WTC11 (cell line): ENCODE measurements at regions not wholly inside any gene's neighbourhood (a gene's known extent, or its start where the extent isn't known, plus 50 kb on each side); places are given as distances from the start of the nearest gene placed in this dataset.

Source experiments
- ATAC-seq: fragments of 200-7000 bp; cut with Tn5 transposase; 2 replicates; pipeline ENCODE4 v1.10.0; 2021; ENCODE audit warnings: mild to moderate bottlenecking, moderate library complexity
- CTCF ChIA-PET: fragments of 300-600 bp; sonication (Branson Sonifier 250); formaldehyde crosslinking; loops from one replicate; lab custom pipeline; 2021; ENCODE audit warnings: antibody characterized with exemption; lab: Charles Lee
- POLR2A ChIA-PET: fragments of 350-600 bp; sonication (Branson Sonifier 250); formaldehyde crosslinking; loops from one replicate; lab custom pipeline; 2021; ENCODE audit warnings: antibody characterized with exemption; lab: Charles Lee
- DNase-seq: peaks from one replicate; pipeline ENCODE4 v3.0.0; 2021; ENCODE audit warnings: low spot score
- H3K27ac Mint-ChIP-seq: 2 replicates; pipeline ENCODE4 v1.8.0; 2021; ENCODE audit warnings: mixed read lengths
- H3K27me3 Mint-ChIP-seq: 2 replicates; pipeline ENCODE4 v1.8.0; 2021; ENCODE audit warnings: low read depth, mild to moderate bottlenecking, moderate library complexity, mixed read lengths
- H3K36me3 Mint-ChIP-seq: 2 replicates; pipeline ENCODE4 v1.8.0; 2021; ENCODE audit warnings: mixed read lengths
- H3K4me1 Mint-ChIP-seq: 2 replicates; pipeline ENCODE4 v1.8.0; 2022; ENCODE audit warnings: mixed read lengths
- H3K4me3 Mint-ChIP-seq: 2 replicates; pipeline ENCODE4 v1.8.0; 2021; ENCODE audit warnings: mild to moderate bottlenecking, moderate library complexity, mixed read lengths
- H3K9me3 Mint-ChIP-seq: 2 replicates; pipeline ENCODE4 v1.8.0; 2021; ENCODE audit warnings: mixed read lengths
- E2F1 ChIP-seq: sonication (generic); formaldehyde crosslinking; IDR thresholded peaks from 2 replicates; pipeline ENCODE4 v1.8.0; 2022; ENCODE audit warnings: mild to moderate bottlenecking, missing genetic modification reagents
- EMX1 ChIP-seq: fragments of 250-450 bp; sonication (Bioruptor Pico); IDR thresholded peaks from 2 replicates; pipeline ENCODE4 v1.8.0; 2021; ENCODE audit warnings: mild to moderate bottlenecking
- FOXK1 ChIP-seq: sonication (generic); formaldehyde crosslinking; IDR thresholded peaks from 2 replicates; pipeline ENCODE4 v1.8.0; 2022; ENCODE audit warnings: mild to moderate bottlenecking, moderate library complexity, missing genetic modification reagents
- HMGA2 ChIP-seq: fragments of 250-450 bp; sonication (Bioruptor Pico); IDR thresholded peaks from 2 replicates; pipeline ENCODE4 v1.4.0; 2021; ENCODE audit warnings: mild to moderate bottlenecking, moderate library complexity
- RELA ChIP-seq: sonication (generic); formaldehyde crosslinking; IDR thresholded peaks from 2 replicates; pipeline ENCODE4 v1.8.1; 2022; ENCODE audit warnings: missing genetic modification reagents, mild to moderate bottlenecking, borderline replicate concordance
- TEAD4 ChIP-seq: sonication (generic); formaldehyde crosslinking; IDR thresholded peaks from 2 replicates; pipeline ENCODE4 v1.8.0; 2022; ENCODE audit warnings: mild to moderate bottlenecking, missing genetic modification reagents
- ZNF396 ChIP-seq: fragments of 250-450 bp; sonication (Bioruptor Pico); IDR thresholded peaks from 2 replicates; pipeline ENCODE4 v1.8.0; 2021; ENCODE audit warnings: mild to moderate bottlenecking, moderate library complexity, borderline replicate concordance
- ZNF423 ChIP-seq: fragments of 250-450 bp; sonication (Bioruptor Pico); IDR thresholded peaks from 2 replicates; pipeline ENCODE4 v2.1.2; 2022; ENCODE audit warnings: mild to moderate bottlenecking, moderate library complexity
- TF ChIP-seq, protein P1 (sequence below): fragments of 200-600 bp; IDR thresholded peaks from 2 replicates; pipeline ENCODE4 v1.8.0; 2022; ENCODE audit warnings: antibody characterized with exemption
- TF ChIP-seq, protein P2 (sequence below): fragments of 250-450 bp; sonication (Bioruptor Pico); IDR thresholded peaks from 2 replicates; pipeline ENCODE4 v1.8.0; 2021; ENCODE audit warnings: mild to moderate bottlenecking
- TF ChIP-seq, protein P3 (sequence below): sonication (generic); formaldehyde crosslinking; IDR thresholded peaks from 2 replicates; pipeline ENCODE4 v1.8.1; 2023; ENCODE audit warnings: mild to moderate bottlenecking, missing genetic modification reagents, moderate library complexity
- TF ChIP-seq, protein P4 (sequence below): sonication (generic); formaldehyde crosslinking; IDR thresholded peaks from 2 replicates; pipeline ENCODE4 v1.8.1; 2023; ENCODE audit warnings: mild to moderate bottlenecking, missing genetic modification reagents
- TF ChIP-seq, protein P5 (sequence below): sonication (generic); formaldehyde crosslinking; IDR thresholded peaks from 2 replicates; pipeline ENCODE4 v1.8.0; 2023; ENCODE audit warnings: mild to moderate bottlenecking, missing genetic modification reagents

- ATAC-seq, result no peak
Observed at GRCh38 chr7:28309704-28310459, 102.4 kb upstream of the CREB5 start.

More at GRCh38 chr7:28309704-28310459, 102.4 kb upstream of the CREB5 start:
- TF ChIP-seq, protein P1, sequence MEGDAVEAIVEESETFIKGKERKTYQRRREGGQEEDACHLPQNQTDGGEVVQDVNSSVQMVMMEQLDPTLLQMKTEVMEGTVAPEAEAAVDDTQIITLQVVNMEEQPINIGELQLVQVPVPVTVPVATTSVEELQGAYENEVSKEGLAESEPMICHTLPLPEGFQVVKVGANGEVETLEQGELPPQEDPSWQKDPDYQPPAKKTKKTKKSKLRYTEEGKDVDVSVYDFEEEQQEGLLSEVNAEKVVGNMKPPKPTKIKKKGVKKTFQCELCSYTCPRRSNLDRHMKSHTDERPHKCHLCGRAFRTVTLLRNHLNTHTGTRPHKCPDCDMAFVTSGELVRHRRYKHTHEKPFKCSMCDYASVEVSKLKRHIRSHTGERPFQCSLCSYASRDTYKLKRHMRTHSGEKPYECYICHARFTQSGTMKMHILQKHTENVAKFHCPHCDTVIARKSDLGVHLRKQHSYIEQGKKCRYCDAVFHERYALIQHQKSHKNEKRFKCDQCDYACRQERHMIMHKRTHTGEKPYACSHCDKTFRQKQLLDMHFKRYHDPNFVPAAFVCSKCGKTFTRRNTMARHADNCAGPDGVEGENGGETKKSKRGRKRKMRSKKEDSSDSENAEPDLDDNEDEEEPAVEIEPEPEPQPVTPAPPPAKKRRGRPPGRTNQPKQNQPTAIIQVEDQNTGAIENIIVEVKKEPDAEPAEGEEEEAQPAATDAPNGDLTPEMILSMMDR, result no peak
- TF ChIP-seq ZNF423, result no peak
- TF ChIP-seq, protein P2, sequence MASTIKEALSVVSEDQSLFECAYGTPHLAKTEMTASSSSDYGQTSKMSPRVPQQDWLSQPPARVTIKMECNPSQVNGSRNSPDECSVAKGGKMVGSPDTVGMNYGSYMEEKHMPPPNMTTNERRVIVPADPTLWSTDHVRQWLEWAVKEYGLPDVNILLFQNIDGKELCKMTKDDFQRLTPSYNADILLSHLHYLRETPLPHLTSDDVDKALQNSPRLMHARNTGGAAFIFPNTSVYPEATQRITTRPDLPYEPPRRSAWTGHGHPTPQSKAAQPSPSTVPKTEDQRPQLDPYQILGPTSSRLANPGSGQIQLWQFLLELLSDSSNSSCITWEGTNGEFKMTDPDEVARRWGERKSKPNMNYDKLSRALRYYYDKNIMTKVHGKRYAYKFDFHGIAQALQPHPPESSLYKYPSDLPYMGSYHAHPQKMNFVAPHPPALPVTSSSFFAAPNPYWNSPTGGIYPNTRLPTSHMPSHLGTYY, result no peak
- TF ChIP-seq, protein P3, sequence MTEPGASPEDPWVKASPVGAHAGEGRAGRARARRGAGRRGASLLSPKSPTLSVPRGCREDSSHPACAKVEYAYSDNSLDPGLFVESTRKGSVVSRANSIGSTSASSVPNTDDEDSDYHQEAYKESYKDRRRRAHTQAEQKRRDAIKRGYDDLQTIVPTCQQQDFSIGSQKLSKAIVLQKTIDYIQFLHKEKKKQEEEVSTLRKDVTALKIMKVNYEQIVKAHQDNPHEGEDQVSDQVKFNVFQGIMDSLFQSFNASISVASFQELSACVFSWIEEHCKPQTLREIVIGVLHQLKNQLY (CRISPR knock-in tag), result no peak
- TF ChIP-seq, protein P4, sequence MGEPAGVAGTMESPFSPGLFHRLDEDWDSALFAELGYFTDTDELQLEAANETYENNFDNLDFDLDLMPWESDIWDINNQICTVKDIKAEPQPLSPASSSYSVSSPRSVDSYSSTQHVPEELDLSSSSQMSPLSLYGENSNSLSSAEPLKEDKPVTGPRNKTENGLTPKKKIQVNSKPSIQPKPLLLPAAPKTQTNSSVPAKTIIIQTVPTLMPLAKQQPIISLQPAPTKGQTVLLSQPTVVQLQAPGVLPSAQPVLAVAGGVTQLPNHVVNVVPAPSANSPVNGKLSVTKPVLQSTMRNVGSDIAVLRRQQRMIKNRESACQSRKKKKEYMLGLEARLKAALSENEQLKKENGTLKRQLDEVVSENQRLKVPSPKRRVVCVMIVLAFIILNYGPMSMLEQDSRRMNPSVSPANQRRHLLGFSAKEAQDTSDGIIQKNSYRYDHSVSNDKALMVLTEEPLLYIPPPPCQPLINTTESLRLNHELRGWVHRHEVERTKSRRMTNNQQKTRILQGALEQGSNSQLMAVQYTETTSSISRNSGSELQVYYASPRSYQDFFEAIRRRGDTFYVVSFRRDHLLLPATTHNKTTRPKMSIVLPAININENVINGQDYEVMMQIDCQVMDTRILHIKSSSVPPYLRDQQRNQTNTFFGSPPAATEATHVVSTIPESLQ, result no peak
- TF ChIP-seq EMX1 (CRISPR knock-in tag), result no peak
- TF ChIP-seq, protein P5, sequence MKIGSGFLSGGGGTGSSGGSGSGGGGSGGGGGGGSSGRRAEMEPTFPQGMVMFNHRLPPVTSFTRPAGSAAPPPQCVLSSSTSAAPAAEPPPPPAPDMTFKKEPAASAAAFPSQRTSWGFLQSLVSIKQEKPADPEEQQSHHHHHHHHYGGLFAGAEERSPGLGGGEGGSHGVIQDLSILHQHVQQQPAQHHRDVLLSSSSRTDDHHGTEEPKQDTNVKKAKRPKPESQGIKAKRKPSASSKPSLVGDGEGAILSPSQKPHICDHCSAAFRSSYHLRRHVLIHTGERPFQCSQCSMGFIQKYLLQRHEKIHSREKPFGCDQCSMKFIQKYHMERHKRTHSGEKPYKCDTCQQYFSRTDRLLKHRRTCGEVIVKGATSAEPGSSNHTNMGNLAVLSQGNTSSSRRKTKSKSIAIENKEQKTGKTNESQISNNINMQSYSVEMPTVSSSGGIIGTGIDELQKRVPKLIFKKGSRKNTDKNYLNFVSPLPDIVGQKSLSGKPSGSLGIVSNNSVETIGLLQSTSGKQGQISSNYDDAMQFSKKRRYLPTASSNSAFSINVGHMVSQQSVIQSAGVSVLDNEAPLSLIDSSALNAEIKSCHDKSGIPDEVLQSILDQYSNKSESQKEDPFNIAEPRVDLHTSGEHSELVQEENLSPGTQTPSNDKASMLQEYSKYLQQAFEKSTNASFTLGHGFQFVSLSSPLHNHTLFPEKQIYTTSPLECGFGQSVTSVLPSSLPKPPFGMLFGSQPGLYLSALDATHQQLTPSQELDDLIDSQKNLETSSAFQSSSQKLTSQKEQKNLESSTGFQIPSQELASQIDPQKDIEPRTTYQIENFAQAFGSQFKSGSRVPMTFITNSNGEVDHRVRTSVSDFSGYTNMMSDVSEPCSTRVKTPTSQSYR (CRISPR knock-in tag), result no peak
- TF ChIP-seq RELA (CRISPR knock-in tag), result no peak
- TF ChIP-seq ZNF396, result no peak
- no peak for TF ChIP-seq FOXK1
- no peak for TF ChIP-seq E2F1 (CRISPR knock-in tag)
- no peak for TF ChIP-seq TEAD4 (CRISPR knock-in tag)
- no peak for TF ChIP-seq HMGA2
- Mint-ChIP-seq H3K4me3 (no peak overlapping the region), H3K9me3 (no peaks in the 10 kb centered on the region), H3K36me3 (no peaks in the 10 kb centered on the region), H3K4me1 (peaks cover 27% of the 10 kb centered on the region), H3K27me3 (no peaks in the 10 kb centered on the region; the same call in 1 of the 2 replicates), H3K27ac (no peak overlapping the region)
- ChIA-PET POLR2A (no interaction called here), CTCF (no interaction called here)
- DNase-seq, result no peak
